Esophagus squamous epithelium (tissue), 4 donors: ENCODE measurements at regions not wholly inside any gene's neighbourhood (a gene's known extent, or its start where the extent isn't known, plus 50 kb on each side); places are given as distances from the start of the nearest gene placed in this dataset.

Source experiments
- POLR2A ChIP-seq, 4 donors: fragments of 450-650 bp; IDR thresholded peaks; one replicate each; pipeline ENCODE4 v1.6.1; 2017; ENCODE audit warnings: antibody characterized with exemption in 4 of 4, mild to moderate bottlenecking in 4 of 4, moderate library complexity in 3 of 4
- TF ChIP-seq, protein P1 (sequence below), 6 experiments: fragments of 450-650 bp in 4 of 6; fragments of 200-600 bp in 2 of 6; sonication (generic) in 2 of 6; IDR thresholded peaks; one replicate each; pipeline ENCODE4 v1.5.1; 2016 to 2019; ENCODE audit warnings: antibody characterized with exemption in 6 of 6, mild to moderate bottlenecking in 4 of 6, moderate library complexity in 4 of 6

- TF ChIP-seq, protein P1, sequence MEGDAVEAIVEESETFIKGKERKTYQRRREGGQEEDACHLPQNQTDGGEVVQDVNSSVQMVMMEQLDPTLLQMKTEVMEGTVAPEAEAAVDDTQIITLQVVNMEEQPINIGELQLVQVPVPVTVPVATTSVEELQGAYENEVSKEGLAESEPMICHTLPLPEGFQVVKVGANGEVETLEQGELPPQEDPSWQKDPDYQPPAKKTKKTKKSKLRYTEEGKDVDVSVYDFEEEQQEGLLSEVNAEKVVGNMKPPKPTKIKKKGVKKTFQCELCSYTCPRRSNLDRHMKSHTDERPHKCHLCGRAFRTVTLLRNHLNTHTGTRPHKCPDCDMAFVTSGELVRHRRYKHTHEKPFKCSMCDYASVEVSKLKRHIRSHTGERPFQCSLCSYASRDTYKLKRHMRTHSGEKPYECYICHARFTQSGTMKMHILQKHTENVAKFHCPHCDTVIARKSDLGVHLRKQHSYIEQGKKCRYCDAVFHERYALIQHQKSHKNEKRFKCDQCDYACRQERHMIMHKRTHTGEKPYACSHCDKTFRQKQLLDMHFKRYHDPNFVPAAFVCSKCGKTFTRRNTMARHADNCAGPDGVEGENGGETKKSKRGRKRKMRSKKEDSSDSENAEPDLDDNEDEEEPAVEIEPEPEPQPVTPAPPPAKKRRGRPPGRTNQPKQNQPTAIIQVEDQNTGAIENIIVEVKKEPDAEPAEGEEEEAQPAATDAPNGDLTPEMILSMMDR (IDR thresholded peaks at IDR 0.05), result no peak
- no peak for TF ChIP-seq POLR2A (IDR thresholded peaks at IDR 0.05)
Observed at GRCh38 chr22:22827187-22827939, 60.3 kb upstream of the IGLL5 start.
